ENCODE measurements at regions not wholly inside any gene's neighbourhood (a gene's known extent, or its start where the extent isn't known, plus 50 kb on each side); places are given as distances from the start of the nearest gene placed in this dataset.

- no peaks in the 10 kb centered on the region for H3K27me3 Mint-ChIP-seq (ENCODE audit: low read depth)
- H3K36me3 Mint-ChIP-seq (ENCODE audit: low read depth), result peaks cover 51% of the 10 kb centered on the region
- no peak for DNase-seq (ENCODE audit: low spot score)
- H3K27ac Mint-ChIP-seq, result no peak overlapping the region
- H3K4me3 Mint-ChIP-seq (ENCODE audit: low read depth), result no peak overlapping the region
- H3K9me3 Mint-ChIP-seq, result peaks cover 16% of the 10 kb centered on the region
- intact Hi-C loops (cut with micrococcal nuclease), result no loop called here
- peaks cover 50% of the 10 kb centered on the region for H3K4me1 Mint-ChIP-seq (ENCODE audit: low read depth)
Observed at GRCh38 chr2:195482010-195482409, 175.0 kb upstream of the SLC39A10 start.

- peaks cover 44% of the 10 kb centered on the region for H3K4me1 Mint-ChIP-seq (ENCODE audit: low read depth)
- H3K27me3 Mint-ChIP-seq (ENCODE audit: low read depth), result no peaks in the 10 kb centered on the region
- H3K27ac Mint-ChIP-seq, result no peak overlapping the region
- no peak for DNase-seq (ENCODE audit: low spot score)
- intact Hi-C loops (cut with micrococcal nuclease), result no loop called here
- peaks cover 17% of the 10 kb centered on the region for H3K9me3 Mint-ChIP-seq
- H3K4me3 Mint-ChIP-seq (ENCODE audit: low read depth), result no peak overlapping the region
- peaks cover 55% of the 10 kb centered on the region for H3K36me3 Mint-ChIP-seq (ENCODE audit: low read depth)
Observed at GRCh38 chr2:195480121-195480520, 176.9 kb upstream of the SLC39A10 start.

GRCh38 chr2:195479407-195479806 is 177.6 kb upstream of the SLC39A10 start:
- no peak for DNase-seq (ENCODE audit: low spot score)
- Mint-ChIP-seq H3K36me3 (ENCODE audit: low read depth) (peaks cover 47% of the 10 kb centered on the region), H3K27me3 (ENCODE audit: low read depth) (no peaks in the 10 kb centered on the region), H3K4me1 (ENCODE audit: low read depth) (peaks cover 40% of the 10 kb centered on the region), H3K4me3 (ENCODE audit: low read depth) (no peak overlapping the region), H3K9me3 (peaks cover 17% of the 10 kb centered on the region), H3K27ac (no peak overlapping the region)
- intact Hi-C loops (cut with micrococcal nuclease), result loop anchor here (2.0 to 10.0 kb wide), 2 partner anchors 13 to 585 kb away; partner anchors contain the start of gene DNAH7

- H3K4me3 Mint-ChIP-seq (ENCODE audit: low read depth), result no peak overlapping the region
- H3K27me3 Mint-ChIP-seq (ENCODE audit: low read depth), result no peaks in the 10 kb centered on the region
- peaks cover 17% of the 10 kb centered on the region for H3K9me3 Mint-ChIP-seq
- peaks cover 44% of the 10 kb centered on the region for H3K36me3 Mint-ChIP-seq (ENCODE audit: low read depth)
- intact Hi-C loops (cut with micrococcal nuclease), result loop anchor here (1.0 to 10.0 kb wide), 4 partner anchors 8 to 587 kb away; partner anchors contain the start of gene DNAH7
- no peak for DNase-seq (ENCODE audit: low spot score)
- peaks cover 47% of the 10 kb centered on the region for H3K4me1 Mint-ChIP-seq (ENCODE audit: low read depth)
- peak overlapping the region; percentile 33 for H3K27ac Mint-ChIP-seq
Observed at GRCh38 chr2:195477996-195478382, 179.0 kb upstream of the SLC39A10 start.

- H3K36me3 Mint-ChIP-seq (ENCODE audit: low read depth), result peaks cover 44% of the 10 kb centered on the region
- peaks cover 14% of the 10 kb centered on the region for H3K9me3 Mint-ChIP-seq
- H3K4me1 Mint-ChIP-seq (ENCODE audit: low read depth), result peaks cover 49% of the 10 kb centered on the region
- H3K27ac Mint-ChIP-seq, result peak overlapping the region; percentile 33
- intact Hi-C loops (cut with micrococcal nuclease), result loop anchor here (1.0 to 10.0 kb wide), 3 partner anchors 9 to 587 kb away; partner anchors contain the start of gene DNAH7
- no peak for DNase-seq (ENCODE audit: low spot score)
- H3K4me3 Mint-ChIP-seq (ENCODE audit: low read depth), result no peak overlapping the region
- no peaks in the 10 kb centered on the region for H3K27me3 Mint-ChIP-seq (ENCODE audit: low read depth)
Observed at GRCh38 chr2:195477248-195477995, 179.6 kb upstream of the SLC39A10 start.

GRCh38 chr2:195475336-195475735 is 181.7 kb upstream of the SLC39A10 start:
- Mint-ChIP-seq H3K27me3 (ENCODE audit: low read depth) (no peaks in the 10 kb centered on the region), H3K27ac (no peak overlapping the region), H3K4me3 (ENCODE audit: low read depth) (no peak overlapping the region), H3K4me1 (ENCODE audit: low read depth) (peaks cover 43% of the 10 kb centered on the region), H3K9me3 (peaks cover 11% of the 10 kb centered on the region), H3K36me3 (ENCODE audit: low read depth) (peaks cover 30% of the 10 kb centered on the region)
- intact Hi-C loops (cut with micrococcal nuclease), result loop anchor here (10.0 kb wide), 1 partner anchor 589 kb away; the partner anchor contains the start of gene DNAH7
- DNase-seq (ENCODE audit: low spot score), result no peak

- Mint-ChIP-seq H3K27ac (no peak overlapping the region), H3K9me3 (peaks cover 11% of the 10 kb centered on the region), H3K27me3 (ENCODE audit: low read depth) (no peaks in the 10 kb centered on the region), H3K4me1 (ENCODE audit: low read depth) (peaks cover 31% of the 10 kb centered on the region), H3K4me3 (ENCODE audit: low read depth) (no peak overlapping the region), H3K36me3 (ENCODE audit: low read depth) (peaks cover 20% of the 10 kb centered on the region)
- no peak for DNase-seq (ENCODE audit: low spot score)
- intact Hi-C loops (cut with micrococcal nuclease), result loop anchor here (5.0 to 10.0 kb wide), 2 partner anchors 112 to 591 kb away; partner anchors contain the start of gene DNAH7
Observed at GRCh38 chr2:195473862-195474261, 183.2 kb upstream of the SLC39A10 start.

GRCh38 chr2:195472501-195473234 is 184.4 kb upstream of the SLC39A10 start:
- peaks cover 14% of the 10 kb centered on the region for H3K9me3 Mint-ChIP-seq
- no peak overlapping the region for H3K27ac Mint-ChIP-seq
- no peaks in the 10 kb centered on the region for H3K27me3 Mint-ChIP-seq (ENCODE audit: low read depth)
- H3K4me3 Mint-ChIP-seq (ENCODE audit: low read depth), result no peak overlapping the region
- peaks cover 22% of the 10 kb centered on the region for H3K36me3 Mint-ChIP-seq (ENCODE audit: low read depth)
- DNase-seq (ENCODE audit: low spot score), result no peak
- peaks cover 31% of the 10 kb centered on the region for H3K4me1 Mint-ChIP-seq (ENCODE audit: low read depth)
- intact Hi-C loops (cut with micrococcal nuclease), result loop anchor here (5.0 to 10.0 kb wide), 2 partner anchors 110 to 592 kb away; partner anchors contain the start of gene DNAH7

GRCh38 chr2:195471807-195472206 is 185.2 kb upstream of the SLC39A10 start:
- Mint-ChIP-seq H3K9me3 (peaks cover 16% of the 10 kb centered on the region), H3K27me3 (ENCODE audit: low read depth) (no peaks in the 10 kb centered on the region), H3K27ac (no peak overlapping the region), H3K36me3 (ENCODE audit: low read depth) (peaks cover 23% of the 10 kb centered on the region), H3K4me3 (ENCODE audit: low read depth) (no peak overlapping the region), H3K4me1 (ENCODE audit: low read depth) (peaks cover 24% of the 10 kb centered on the region)
- no peak for DNase-seq (ENCODE audit: low spot score)
- intact Hi-C loops (cut with micrococcal nuclease), result loop anchor here (5.0 to 10.0 kb wide), 2 partner anchors 110 to 593 kb away; partner anchors contain the start of gene DNAH7

- peaks cover 27% of the 10 kb centered on the region for H3K36me3 Mint-ChIP-seq (ENCODE audit: low read depth)
- H3K27me3 Mint-ChIP-seq (ENCODE audit: low read depth), result no peaks in the 10 kb centered on the region
- intact Hi-C loops (cut with micrococcal nuclease), result loop anchor here (5.0 to 10.0 kb wide), 2 partner anchors 109 to 594 kb away; partner anchors contain the start of gene DNAH7
- H3K27ac Mint-ChIP-seq, result no peak overlapping the region
- peaks cover 23% of the 10 kb centered on the region for H3K4me1 Mint-ChIP-seq (ENCODE audit: low read depth)
- no peak for DNase-seq (ENCODE audit: low spot score)
- no peak overlapping the region for H3K4me3 Mint-ChIP-seq (ENCODE audit: low read depth)
- peaks cover 21% of the 10 kb centered on the region for H3K9me3 Mint-ChIP-seq
Observed at GRCh38 chr2:195471163-195471562, 185.9 kb upstream of the SLC39A10 start.

GRCh38 chr2:195470622-195471021 is 186.4 kb upstream of the SLC39A10 start:
- no peak overlapping the region for H3K27ac Mint-ChIP-seq
- intact Hi-C loops (cut with micrococcal nuclease), result loop anchor here (5.0 to 10.0 kb wide), 2 partner anchors 108 to 594 kb away; partner anchors contain the start of gene DNAH7
- no peaks in the 10 kb centered on the region for H3K27me3 Mint-ChIP-seq (ENCODE audit: low read depth)
- H3K9me3 Mint-ChIP-seq, result peaks cover 27% of the 10 kb centered on the region
- no peak for DNase-seq (ENCODE audit: low spot score)
- H3K4me3 Mint-ChIP-seq (ENCODE audit: low read depth), result no peak overlapping the region
- peaks cover 32% of the 10 kb centered on the region for H3K36me3 Mint-ChIP-seq (ENCODE audit: low read depth)
- peaks cover 22% of the 10 kb centered on the region for H3K4me1 Mint-ChIP-seq (ENCODE audit: low read depth)

- no peak overlapping the region for H3K27ac Mint-ChIP-seq
- intact Hi-C loops (cut with micrococcal nuclease), result no loop called here
- H3K36me3 Mint-ChIP-seq (ENCODE audit: low read depth), result peaks cover 31% of the 10 kb centered on the region
- H3K27me3 Mint-ChIP-seq (ENCODE audit: low read depth), result no peaks in the 10 kb centered on the region
- H3K4me1 Mint-ChIP-seq (ENCODE audit: low read depth), result peaks cover 18% of the 10 kb centered on the region
- H3K9me3 Mint-ChIP-seq, result peaks cover 37% of the 10 kb centered on the region
- DNase-seq (ENCODE audit: low spot score), result no peak
- H3K4me3 Mint-ChIP-seq (ENCODE audit: low read depth), result no peak overlapping the region
Observed at GRCh38 chr2:195468771-195469170, 188.3 kb upstream of the SLC39A10 start.
